ENCODE measurements at regions not wholly inside any gene's neighbourhood (a gene's known extent, or its start where the extent isn't known, plus 50 kb on each side); places are given as distances from the start of the nearest gene placed in this dataset.
"Not testable (repeated sequence)": the region's sequence is repeated elsewhere in the genome, so short reads cannot be mapped to it uniquely, and the experiment has no call there.

- DNase-seq: not testable (repeated sequence)
Measured at GRCh38 chr12:74174961-74175360, 362.7 kb upstream of the ATXN7L3B start.

DNA sequence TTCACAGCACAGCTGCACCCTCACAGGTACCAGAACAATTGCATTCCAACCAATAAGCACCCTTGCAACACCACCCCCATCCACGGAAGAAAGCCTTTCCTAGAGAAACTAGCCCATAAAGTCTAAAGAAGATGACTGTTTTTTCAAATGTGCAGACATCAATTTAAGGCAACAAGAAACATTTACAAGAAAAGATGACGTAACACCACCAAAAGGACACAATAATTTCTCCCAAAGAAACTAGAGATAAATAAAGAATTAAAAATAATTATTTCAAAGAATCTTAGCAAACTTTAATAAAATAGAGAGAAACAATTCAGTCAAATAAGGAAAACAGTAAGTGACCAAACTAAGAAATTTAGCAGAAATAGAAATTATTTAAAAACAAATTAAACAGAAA lies 352.3 kb upstream of the ATXN7L3B start:
- DNase-seq: no peak

DNA sequence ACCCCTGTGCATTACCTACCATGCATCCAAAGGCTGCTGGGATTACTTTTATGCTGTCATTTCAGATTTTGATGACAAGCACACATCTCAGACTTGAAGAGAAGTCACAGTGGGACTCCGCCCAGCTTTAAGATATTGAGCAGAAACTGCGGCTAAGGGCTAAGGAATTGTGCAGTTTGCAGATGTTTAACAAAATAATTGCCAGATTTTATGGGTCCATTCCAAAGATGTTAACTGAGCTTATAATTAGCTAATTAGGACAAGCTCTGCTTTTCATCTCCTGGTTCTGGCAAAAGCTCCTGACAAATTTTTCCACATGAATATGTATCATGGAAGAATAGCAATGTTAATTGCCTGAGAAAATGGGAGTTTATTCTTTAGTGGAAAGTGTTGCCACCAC lies 344.4 kb upstream of the ATXN7L3B start:
- DNase-seq: no peak

- DNase-seq: no peak
Measured at GRCh38 chr12:74204236-74204635, 333.4 kb upstream of the ATXN7L3B start.

DNA sequence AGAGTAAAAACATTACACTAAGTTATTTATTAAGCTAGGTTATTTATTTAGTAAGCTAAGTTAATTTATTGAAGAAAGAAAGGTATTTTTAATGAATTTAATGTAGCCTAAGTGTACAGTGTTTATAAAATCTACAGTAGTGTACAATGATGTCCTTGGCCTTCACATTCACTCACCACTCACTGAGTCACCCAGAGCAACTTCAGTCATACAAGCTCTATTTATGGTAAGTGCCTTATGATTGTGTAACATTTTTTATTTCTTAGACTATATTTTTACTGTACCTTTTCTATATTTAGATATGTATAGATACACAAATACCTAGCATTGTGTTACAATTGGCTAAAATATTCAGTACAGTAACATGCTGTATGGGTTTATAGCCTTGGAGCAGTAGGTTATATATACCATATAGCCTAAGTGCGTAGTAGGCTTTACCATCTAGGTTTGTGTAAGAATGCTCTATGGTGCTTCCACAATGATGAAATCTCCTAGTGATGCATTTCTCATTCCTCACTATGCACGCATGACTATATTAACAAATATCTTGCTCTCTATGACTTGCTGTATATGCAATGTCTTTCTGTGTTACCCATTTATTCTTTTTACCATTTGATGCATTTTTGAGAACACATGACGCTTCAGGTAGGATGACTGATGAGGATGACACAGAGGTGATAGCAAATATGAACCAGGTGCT lies 309.6 kb upstream of the ATXN7L3B start:
- DNase-seq: no peak

GRCh38 chr12:74229671-74230070 lies 308.0 kb upstream of the ATXN7L3B start:
- no peak for DNase-seq

DNA sequence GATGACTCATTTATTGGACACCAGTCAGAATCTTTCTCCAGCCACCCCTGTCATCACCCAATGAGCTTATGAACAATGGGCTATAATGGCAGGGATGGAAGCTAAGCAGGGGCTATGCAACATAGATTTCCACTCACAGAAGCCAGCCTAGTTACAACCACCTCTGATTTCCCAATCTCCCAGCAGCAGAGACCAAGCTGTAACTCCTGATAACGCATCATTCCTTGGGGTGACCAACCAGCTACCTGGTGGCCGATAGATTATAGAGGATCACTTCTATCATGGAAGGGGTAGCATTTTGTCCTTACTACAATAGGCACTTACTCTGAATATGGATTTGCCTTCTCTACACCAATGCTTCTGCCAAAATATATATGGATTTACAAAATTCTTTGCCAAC lies 302.3 kb upstream of the ATXN7L3B start:
- DNase-seq: no peak

- DNase-seq: no peak
Measured at GRCh38 chr12:74241341-74241740, 296.3 kb upstream of the ATXN7L3B start.

DNA sequence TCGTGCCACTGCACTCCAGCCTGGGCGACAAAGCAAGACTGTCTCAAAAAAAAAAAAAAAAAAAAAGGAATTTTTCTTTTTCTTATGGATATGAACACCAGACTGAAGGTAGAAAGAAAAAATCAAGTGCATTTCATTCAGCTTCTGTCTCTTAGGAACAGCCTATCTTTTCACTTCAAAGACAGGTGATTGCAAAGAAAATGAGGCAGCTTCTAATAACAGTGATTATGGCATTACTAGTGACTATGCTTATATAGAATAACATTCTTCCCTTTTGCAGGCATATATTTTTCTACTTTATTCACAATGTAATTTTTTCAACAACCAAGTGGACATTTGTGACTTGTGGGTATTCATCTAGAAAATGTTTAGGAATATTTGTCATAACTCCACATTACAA lies 295.5 kb upstream of the ATXN7L3B start:
- DNase-seq: no peak

- DNase-seq: no peak
Measured at GRCh38 chr12:74245458-74245857, 292.2 kb upstream of the ATXN7L3B start.

GRCh38 chr12:74250891-74251290 lies 286.7 kb upstream of the ATXN7L3B start:
- no peak for DNase-seq

GRCh38 chr12:74253826-74254225 lies 283.8 kb upstream of the ATXN7L3B start:
- not testable (repeated sequence) for DNase-seq

DNA sequence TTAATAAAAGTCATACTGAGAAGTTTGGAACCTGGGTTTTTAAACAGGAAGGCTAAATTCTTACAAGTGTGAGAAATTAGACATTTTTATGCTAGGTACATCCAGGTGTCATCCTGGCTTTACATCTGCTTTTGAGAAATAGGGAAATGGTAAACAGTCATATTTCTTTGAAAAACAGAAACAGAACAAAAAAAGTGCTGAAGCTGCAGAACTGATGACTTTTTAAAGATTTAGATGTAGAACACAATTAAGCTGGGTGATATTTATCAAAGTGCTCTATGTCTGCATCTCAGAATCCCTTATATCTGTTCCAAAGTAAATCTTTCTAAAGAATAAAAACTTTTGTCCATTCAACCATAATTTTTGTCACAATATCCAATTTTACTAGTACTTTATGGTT lies 282.9 kb upstream of the ATXN7L3B start:
- DNase-seq: no peak

DNA sequence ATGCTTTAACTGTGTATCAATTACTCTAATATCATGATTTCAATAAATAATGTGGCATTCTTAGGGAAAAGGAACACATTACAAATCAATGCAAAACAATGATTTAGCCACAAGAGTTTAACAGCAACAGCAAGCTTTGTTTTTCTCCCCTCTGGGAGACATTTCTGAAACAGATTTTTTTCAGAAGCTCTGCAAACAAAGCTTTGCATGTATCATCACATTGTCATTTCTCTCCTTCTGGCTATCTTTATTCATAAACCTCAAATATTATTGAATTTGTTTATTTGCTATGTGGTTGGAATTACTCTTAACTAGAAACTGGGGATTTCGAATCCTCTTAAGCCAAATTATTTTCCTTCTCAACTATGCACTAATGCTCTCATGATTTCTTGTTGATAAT lies 278.4 kb upstream of the ATXN7L3B start:
- no peak for DNase-seq

GRCh38 chr12:74264692-74265091 lies 272.9 kb upstream of the ATXN7L3B start:
- DNase-seq: no peak

- DNase-seq: not testable (repeated sequence)
Measured at GRCh38 chr12:74269355-74269754, 268.3 kb upstream of the ATXN7L3B start.

DNA sequence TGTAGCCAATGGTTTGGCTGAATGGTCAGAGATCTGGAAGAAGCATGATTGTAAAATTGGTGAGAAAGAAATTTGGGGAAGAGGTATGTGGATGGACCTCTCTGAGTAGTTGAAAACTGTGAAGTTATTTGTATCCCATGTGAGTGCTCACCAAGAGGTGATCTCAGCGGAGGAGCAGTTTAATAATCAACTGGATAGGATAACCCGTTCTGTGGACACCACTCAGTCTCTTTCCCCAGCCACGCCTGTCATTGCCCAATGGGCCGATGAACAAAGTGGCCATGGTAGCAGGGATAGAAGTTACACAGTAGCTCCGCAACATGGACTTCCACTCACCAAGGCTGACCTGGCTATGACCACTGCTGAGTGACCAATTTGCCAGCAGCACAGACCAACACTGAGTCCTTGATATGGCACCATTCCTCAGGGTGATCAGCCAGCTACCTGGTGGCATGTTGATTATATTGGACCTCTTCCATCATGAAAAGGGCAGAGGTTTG lies 257.4 kb upstream of the ATXN7L3B start:
- DNase-seq: no peak

DNA sequence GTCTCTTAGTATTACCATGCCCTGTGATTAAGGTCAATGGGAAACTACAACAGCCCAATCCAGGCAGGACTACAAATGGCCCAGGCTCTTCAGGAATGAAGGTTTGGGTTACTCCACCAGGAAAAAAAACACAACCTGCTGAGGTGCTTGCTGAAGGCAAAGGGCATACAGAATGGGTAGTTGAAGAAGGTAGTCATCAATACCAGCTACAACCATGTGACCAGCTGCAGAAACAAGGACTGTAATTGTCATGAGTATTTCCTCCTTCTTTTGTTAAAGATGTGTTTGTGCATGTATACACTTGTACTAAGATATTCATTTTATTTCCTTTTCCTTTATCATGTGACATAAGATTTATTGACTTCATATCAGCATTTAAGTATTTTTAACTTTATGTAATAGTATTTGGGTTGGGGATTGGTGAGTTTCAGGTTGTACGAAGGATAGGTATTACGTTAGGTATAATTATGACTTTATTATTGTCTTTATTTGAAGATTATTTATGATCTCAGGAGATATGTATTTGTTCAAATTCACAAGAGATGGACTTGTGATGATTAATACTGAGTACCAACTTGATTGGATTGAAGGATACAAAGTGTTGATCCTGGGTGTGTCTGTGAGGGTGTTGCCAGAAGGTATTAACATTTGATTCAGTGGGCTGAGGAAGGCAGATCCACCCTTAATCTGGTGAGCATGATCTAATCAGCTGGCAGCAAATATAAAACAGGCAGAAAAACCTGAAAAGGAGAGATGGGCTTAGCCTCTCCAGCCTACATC lies 256.0 kb upstream of the ATXN7L3B start:
- DNase-seq: not testable (repeated sequence)

DNA sequence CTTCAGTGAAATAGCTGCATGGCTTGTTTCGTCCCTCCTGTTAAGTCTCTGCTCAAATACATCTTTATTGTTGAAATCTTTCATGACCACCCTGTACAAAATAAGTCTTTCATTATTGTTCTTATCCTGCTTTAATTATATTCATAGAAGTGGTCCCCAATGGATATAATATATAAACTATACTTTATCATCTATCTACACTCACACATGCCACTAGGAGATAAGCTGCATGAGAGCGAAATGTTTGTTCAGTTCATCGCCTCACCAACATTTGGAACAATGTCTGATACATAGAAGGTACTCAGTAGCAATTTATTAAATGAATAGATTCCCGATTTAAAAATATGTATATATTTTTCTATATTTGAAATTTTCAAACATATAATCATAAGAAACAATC lies 254.0 kb upstream of the ATXN7L3B start:
- no peak for DNase-seq

- no peak for DNase-seq
Measured at GRCh38 chr12:74285773-74286172, 251.9 kb upstream of the ATXN7L3B start.

DNA sequence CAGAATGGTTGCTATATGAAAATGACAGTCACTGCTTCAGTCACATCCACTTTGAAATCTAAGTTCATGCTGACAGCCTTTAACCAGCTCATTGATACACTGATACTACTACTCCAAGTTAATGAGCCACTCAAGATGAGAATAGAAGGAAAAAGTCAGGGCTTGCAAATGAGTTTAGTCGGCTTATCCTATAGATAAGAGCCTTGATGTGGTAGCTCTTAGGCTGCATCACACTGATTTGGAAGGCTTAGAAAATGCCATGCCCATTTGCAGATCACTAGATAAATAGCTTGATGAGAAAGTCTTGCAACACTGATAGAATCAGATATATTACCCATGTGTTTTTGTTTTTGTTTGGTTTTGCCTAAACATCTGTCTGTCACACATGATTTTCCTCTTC lies 251.4 kb upstream of the ATXN7L3B start:
- no peak for DNase-seq

- no peak for DNase-seq
Measured at GRCh38 chr12:74292351-74293194, 245.1 kb upstream of the ATXN7L3B start.

DNA sequence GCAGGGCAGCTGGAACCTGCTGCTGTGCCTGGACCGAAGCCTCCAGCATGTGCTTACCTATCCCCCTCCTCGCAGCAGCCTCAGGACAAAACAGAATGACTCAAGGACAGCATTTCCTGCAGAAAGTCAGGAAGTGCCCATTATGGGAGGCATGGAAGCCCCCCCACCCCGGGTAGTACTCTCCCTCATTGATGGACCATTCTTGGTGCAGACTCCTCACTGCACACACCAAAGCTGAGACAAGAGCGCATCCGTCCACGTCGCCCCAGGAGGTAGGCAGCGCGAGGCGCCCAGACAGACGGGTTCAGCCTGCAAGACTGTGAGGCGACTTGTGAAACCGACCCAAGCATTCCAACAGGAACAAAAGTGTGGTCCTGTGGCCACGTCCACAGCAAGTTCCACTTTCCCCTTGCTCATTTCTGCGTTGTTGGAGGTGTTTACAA lies 243.9 kb upstream of the ATXN7L3B start:
- DNase-seq: no peak
